ENCODE measurements at regions not wholly inside any gene's neighbourhood (a gene's known extent, or its start where the extent isn't known, plus 50 kb on each side); places are given as distances from the start of the nearest gene placed in this dataset.

DNA sequence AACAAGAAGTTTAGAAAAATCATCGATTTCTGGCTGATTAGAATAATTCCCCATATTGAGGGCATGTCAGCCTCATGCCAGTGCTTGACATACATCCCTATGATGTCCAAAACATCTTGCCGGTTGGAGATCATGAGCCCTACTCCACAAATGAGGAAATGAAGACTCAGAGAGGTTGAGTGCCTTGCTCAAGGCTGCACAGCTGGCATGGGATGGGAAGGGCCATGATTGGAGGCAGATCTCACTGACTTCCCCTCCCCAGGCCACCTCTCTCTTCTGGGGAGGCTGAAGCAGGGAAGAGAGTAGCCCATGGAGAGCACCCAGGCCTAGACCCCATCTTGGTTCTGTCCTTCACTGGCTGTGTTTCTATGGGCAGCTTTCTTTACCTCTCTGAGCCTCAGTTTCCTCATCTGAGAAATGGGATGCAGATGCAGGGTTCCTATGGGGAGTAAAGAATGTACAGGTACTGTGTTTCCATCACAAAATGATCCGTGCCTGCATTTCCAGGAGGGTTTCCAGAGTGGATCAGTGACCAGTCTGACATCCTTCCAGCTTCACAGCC lies 145.7 kb downstream of the SYF2 start:
- TF ChIP-seq, protein P1, sequence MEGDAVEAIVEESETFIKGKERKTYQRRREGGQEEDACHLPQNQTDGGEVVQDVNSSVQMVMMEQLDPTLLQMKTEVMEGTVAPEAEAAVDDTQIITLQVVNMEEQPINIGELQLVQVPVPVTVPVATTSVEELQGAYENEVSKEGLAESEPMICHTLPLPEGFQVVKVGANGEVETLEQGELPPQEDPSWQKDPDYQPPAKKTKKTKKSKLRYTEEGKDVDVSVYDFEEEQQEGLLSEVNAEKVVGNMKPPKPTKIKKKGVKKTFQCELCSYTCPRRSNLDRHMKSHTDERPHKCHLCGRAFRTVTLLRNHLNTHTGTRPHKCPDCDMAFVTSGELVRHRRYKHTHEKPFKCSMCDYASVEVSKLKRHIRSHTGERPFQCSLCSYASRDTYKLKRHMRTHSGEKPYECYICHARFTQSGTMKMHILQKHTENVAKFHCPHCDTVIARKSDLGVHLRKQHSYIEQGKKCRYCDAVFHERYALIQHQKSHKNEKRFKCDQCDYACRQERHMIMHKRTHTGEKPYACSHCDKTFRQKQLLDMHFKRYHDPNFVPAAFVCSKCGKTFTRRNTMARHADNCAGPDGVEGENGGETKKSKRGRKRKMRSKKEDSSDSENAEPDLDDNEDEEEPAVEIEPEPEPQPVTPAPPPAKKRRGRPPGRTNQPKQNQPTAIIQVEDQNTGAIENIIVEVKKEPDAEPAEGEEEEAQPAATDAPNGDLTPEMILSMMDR (IDR thresholded peaks at IDR 0.05; ENCODE audit: unreplicated experiment in 3 of 3): no peak
- no peaks in the 10 kb centered on the region for H3K9me3 Mint-ChIP-seq
- peaks cover 14% of the 10 kb centered on the region for H3K4me1 Mint-ChIP-seq
- no peak overlapping the region for H3K27ac Mint-ChIP-seq
- peaks cover 43% of the 10 kb centered on the region for H3K27me3 Mint-ChIP-seq (ENCODE audit: low read depth)
- H3K4me3 Mint-ChIP-seq: no peak overlapping the region
- H3K36me3 Mint-ChIP-seq (ENCODE audit: low read depth): no peaks in the 10 kb centered on the region

DNA sequence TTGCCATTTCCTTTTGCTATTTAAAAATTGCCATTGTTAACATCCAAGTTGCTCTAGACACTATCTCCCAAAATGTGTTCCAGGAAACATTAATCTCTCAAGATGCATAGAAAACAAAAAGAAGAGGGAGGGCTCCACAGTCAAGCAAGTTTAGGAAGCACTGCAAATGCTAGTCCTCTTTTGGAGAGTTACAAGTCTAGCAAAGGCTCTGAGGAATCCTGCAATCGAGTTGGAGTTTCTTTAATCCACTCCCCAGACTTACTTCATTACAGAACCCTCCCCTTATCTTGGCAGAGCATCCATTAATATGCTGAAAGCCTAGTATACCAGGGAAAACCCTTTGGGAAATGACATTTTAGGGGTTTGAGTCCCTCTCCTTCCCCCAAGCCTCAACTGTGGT lies 147.9 kb downstream of the SYF2 start:
- TF ChIP-seq, protein P1 (IDR thresholded peaks at IDR 0.05; ENCODE audit: unreplicated experiment in 3 of 3): no peak
- H3K4me3 Mint-ChIP-seq: no peak overlapping the region
- H3K36me3 Mint-ChIP-seq (ENCODE audit: low read depth): no peaks in the 10 kb centered on the region
- H3K27ac Mint-ChIP-seq: no peak overlapping the region
- H3K27me3 Mint-ChIP-seq (ENCODE audit: low read depth): peaks cover 29% of the 10 kb centered on the region
- peaks cover 14% of the 10 kb centered on the region for H3K4me1 Mint-ChIP-seq
- peaks cover 4% of the 10 kb centered on the region for H3K9me3 Mint-ChIP-seq

DNA sequence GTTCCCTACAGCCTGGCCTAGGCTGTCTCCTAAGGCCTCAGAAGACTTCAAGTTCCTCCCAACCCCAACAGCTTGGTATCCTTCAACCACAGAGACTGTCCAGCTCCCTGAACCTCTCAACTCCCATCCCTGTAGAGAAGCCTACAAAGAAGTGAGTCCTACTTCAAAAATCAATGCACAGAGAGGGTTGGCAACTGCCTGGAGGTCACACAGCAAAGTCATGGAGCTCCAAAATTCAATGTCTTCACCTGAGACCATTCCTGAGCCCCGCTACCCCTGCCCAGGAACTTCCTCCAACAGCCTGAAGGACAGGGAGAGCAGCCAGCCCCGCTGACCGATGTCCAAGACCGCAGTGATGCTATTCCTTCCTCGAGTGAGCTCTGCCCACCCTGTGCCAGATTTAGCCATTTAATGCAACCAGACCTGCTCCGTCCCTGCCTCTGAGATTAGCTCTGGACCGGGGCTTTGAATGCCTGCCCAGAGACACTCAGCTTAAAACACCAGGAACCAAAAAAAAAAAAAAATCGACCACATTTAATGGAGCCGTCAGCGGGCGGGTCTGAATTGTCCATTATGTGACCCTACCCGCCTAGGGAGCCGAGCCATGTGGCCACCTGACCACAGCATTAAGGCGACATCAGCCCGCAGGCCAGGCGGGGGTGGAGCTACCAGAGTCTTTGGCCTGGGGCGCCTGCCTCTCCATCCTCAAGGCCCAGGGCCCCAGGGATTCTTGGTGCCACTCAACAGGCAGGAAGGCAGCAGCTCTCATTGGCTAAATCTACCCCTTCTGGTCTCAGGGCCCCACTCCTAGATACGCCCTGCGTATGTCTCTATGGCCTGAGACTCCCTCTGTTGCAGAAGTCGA lies 148.6 kb downstream of the SYF2 start:
- Mint-ChIP-seq H3K27me3 (ENCODE audit: low read depth) (peaks cover 29% of the 10 kb centered on the region), H3K9me3 (peaks cover 4% of the 10 kb centered on the region), H3K4me1 (peaks cover 14% of the 10 kb centered on the region), H3K27ac (no peak overlapping the region), H3K4me3 (no peak overlapping the region), H3K36me3 (ENCODE audit: low read depth) (no peaks in the 10 kb centered on the region)
- TF ChIP-seq, protein P1 (IDR thresholded peaks at IDR 0.05; ENCODE audit: unreplicated experiment in 3 of 3): no peak

DNA sequence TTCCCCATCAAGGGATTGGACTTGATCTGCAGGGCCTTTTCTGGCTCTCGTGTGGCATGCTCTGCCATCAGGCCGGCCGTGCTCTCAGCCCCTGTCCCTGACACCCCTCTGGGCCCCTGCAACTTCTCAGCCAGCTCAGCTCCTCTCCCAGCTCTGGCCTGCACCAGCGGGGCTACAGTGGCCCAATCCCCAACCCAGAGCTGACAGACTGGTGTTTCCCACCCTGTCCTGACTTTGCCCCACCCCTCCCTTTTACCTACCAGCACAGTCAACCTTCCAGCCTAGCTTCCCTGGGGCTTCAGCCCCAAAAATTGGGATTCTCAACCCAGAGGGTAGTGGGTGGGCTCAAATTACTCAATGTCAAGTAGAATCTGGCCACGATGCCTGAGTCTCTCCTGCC lies 149.3 kb downstream of the SYF2 start:
- peaks cover 4% of the 10 kb centered on the region for H3K9me3 Mint-ChIP-seq
- TF ChIP-seq, protein P1 (IDR thresholded peaks at IDR 0.05; ENCODE audit: unreplicated experiment in 3 of 3): no peak
- H3K27me3 Mint-ChIP-seq (ENCODE audit: low read depth): peaks cover 29% of the 10 kb centered on the region
- H3K27ac Mint-ChIP-seq: no peak overlapping the region
- no peaks in the 10 kb centered on the region for H3K36me3 Mint-ChIP-seq (ENCODE audit: low read depth)
- H3K4me1 Mint-ChIP-seq: peaks cover 14% of the 10 kb centered on the region
- H3K4me3 Mint-ChIP-seq: no peak overlapping the region

DNA sequence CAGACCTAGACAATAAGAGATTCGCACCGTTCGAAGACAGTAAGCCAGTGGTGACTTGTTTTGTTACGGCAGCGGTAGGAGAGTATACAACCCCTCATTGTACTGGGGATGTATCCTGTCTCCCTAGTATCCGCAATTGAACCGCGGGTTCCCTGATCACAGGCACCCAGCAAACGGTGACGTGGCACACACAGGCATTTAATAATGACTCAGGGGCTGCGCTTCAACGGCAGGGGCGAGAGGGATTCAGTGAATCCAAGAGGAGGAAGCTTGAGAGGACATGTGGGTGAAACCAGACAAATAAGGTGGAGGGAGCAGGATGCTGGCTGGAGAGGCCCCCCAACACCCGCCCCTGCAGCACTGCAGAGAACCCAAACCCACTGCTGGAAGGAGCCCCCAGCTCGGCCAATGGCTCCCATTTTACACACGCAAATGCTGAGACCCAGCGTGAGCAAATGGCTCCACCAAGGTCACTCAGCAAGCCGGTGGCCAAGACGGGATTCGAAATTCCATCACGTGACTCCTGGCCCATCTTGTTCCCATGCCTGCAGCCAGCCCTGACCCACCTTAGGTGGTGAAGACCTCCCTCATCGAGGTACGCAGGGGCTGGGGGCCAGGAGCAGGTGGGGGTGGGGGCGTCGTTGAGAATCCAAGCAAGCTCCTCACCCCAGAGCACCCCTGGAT lies 149.9 kb downstream of the SYF2 start:
- Mint-ChIP-seq H3K27ac (no peak overlapping the region), H3K27me3 (ENCODE audit: low read depth) (peaks cover 24% of the 10 kb centered on the region), H3K4me3 (no peak overlapping the region), H3K9me3 (peaks cover 5% of the 10 kb centered on the region), H3K4me1 (peaks cover 14% of the 10 kb centered on the region), H3K36me3 (ENCODE audit: low read depth) (no peaks in the 10 kb centered on the region)
- TF ChIP-seq, protein P1 (IDR thresholded peaks at IDR 0.05; ENCODE audit: unreplicated experiment in 3 of 3): no peak

All from nephron (organoid).